ENCODE measurements at regions not wholly inside any gene's neighbourhood (a gene's known extent, or its start where the extent isn't known, plus 50 kb on each side); places are given as distances from the start of the nearest gene placed in this dataset.

DNA sequence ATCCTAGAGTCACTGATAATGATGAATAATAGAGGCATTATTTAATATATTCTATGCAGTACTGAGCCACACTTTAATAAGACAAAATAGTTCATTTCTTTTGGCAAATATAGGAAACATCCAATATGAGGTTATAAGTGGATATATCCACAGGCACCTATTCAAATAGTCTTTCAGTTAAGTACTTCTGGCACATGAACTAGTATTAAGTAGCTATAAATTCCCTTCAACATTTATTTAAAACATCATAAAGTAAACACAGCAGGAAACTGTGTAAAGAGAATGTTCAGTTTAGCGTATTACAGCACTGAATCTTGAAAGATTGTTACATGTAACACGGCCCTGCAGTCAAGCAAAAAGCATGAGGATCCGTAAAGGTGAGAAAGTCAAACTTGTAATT is 463.3 kb upstream of the KLF12 start:
- CTCF ChIA-PET = no interaction called here
- DNase-seq (ENCODE audit: low read depth, low spot score) (no peak), ATAC-seq (no peak), FAIRE-seq (no peak)
- no peaks in the 10 kb centered on the region for H3K79me2 ChIP-seq (ENCODE audit: control insufficient read depth, insufficient read depth, low read length)
- BruUV-seq (replicated peaks) = no TSS peak
- no peak overlapping the region for H3K27ac ChIP-seq (ENCODE audit: control insufficient read depth, insufficient read depth)
- SMC1A ChIA-PET (ENCODE audit: uncharacterized antibody, unreplicated experiment) = interaction anchor here (0.7 to 1.8 kb wide), 2 partner anchors 11 to 37 kb away, joined by 4 to 7 read pairs; no protein-coding TSS in a partner anchor
- H3K4me1 ChIP-seq (ENCODE audit: control insufficient read depth, insufficient read depth, low read length) = no peaks in the 10 kb centered on the region
- no peaks in the 10 kb centered on the region for H3K9me3 ChIP-seq (replicated peaks; ENCODE audit: control insufficient read depth, insufficient read depth, low read length)
- RAD21 ChIA-PET (ENCODE audit: unreplicated experiment) = no interaction called here
- in situ Hi-C loops (cut with MboI) = no loop called here
- WGBS (ENCODE audit: insufficient coverage, insufficient replicate concordance, low lambda C conversion rate, missing lambda C conversion rate) = 6% methylated on average over 3 of the region's 3 CpGs
- intact Hi-C loops (cut with micrococcal nuclease; ENCODE audit: unreplicated experiment) = no loop called here
- no peaks in the 10 kb centered on the region for H4K20me1 ChIP-seq (ENCODE audit: control insufficient read depth, insufficient read depth)
- H3K27me3 ChIP-seq (replicated peaks in 1 of 2; ENCODE audit: control insufficient read depth in 2 of 2, insufficient read depth in 2 of 2, low read length in 1 of 2) = no peaks in the 10 kb centered on the region
- no peak overlapping the region for H2AFZ ChIP-seq (ENCODE audit: control insufficient read depth, low read depth, low read length)
- no peak overlapping the region for H3K4me3 ChIP-seq
- H3K9ac ChIP-seq (ENCODE audit: control insufficient read depth, insufficient read depth, low read length) = no peak overlapping the region
- no peaks in the 10 kb centered on the region for H3K36me3 ChIP-seq (ENCODE audit: control insufficient read depth in 2 of 2, insufficient read depth in 2 of 2, low read length in 1 of 2)
- no peak overlapping the region for H3K4me2 ChIP-seq (ENCODE audit: control insufficient read depth, insufficient read depth)
- POLR2A ChIA-PET = no interaction called here
- no peak for TF ChIP-seq RBBP5 (conservative IDR thresholded peaks at IDR 0.05)
- TF ChIP-seq, protein P1, sequence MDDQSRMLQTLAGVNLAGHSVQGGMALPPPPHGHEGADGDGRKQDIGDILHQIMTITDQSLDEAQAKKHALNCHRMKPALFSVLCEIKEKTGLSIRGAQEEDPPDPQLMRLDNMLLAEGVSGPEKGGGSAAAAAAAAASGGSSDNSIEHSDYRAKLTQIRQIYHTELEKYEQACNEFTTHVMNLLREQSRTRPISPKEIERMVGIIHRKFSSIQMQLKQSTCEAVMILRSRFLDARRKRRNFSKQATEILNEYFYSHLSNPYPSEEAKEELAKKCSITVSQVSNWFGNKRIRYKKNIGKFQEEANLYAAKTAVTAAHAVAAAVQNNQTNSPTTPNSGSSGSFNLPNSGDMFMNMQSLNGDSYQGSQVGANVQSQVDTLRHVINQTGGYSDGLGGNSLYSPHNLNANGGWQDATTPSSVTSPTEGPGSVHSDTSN (IDR thresholded peaks at IDR 0.05; ENCODE audit: insufficient replicate concordance, low read depth, low read length) = no peak
- TF ChIP-seq ZNF622 (IDR thresholded peaks at IDR 0.05) = no peak
- no peak for TF ChIP-seq JUNB (IDR thresholded peaks at IDR 0.05)
- TF ChIP-seq, protein P2, sequence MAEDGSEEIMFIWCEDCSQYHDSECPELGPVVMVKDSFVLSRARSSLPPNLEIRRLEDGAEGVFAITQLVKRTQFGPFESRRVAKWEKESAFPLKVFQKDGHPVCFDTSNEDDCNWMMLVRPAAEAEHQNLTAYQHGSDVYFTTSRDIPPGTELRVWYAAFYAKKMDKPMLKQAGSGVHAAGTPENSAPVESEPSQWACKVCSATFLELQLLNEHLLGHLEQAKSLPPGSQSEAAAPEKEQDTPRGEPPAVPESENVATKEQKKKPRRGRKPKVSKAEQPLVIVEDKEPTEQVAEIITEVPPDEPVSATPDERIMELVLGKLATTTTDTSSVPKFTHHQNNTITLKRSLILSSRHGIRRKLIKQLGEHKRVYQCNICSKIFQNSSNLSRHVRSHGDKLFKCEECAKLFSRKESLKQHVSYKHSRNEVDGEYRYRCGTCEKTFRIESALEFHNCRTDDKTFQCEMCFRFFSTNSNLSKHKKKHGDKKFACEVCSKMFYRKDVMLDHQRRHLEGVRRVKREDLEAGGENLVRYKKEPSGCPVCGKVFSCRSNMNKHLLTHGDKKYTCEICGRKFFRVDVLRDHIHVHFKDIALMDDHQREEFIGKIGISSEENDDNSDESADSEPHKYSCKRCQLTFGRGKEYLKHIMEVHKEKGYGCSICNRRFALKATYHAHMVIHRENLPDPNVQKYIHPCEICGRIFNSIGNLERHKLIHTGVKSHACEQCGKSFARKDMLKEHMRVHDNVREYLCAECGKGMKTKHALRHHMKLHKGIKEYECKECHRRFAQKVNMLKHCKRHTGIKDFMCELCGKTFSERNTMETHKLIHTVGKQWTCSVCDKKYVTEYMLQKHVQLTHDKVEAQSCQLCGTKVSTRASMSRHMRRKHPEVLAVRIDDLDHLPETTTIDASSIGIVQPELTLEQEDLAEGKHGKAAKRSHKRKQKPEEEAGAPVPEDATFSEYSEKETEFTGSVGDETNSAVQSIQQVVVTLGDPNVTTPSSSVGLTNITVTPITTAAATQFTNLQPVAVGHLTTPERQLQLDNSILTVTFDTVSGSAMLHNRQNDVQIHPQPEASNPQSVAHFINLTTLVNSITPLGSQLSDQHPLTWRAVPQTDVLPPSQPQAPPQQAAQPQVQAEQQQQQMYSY (CRISPR knock-in tag; IDR thresholded peaks at IDR 0.05) = no peak
- TF ChIP-seq, protein P3, sequence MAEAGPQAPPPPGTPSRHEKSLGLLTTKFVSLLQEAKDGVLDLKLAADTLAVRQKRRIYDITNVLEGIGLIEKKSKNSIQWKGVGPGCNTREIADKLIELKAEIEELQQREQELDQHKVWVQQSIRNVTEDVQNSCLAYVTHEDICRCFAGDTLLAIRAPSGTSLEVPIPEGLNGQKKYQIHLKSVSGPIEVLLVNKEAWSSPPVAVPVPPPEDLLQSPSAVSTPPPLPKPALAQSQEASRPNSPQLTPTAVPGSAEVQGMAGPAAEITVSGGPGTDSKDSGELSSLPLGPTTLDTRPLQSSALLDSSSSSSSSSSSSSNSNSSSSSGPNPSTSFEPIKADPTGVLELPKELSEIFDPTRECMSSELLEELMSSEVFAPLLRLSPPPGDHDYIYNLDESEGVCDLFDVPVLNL (IDR thresholded peaks at IDR 0.05; ENCODE audit: low read depth, low read length) = no peak
- TF ChIP-seq SREBF1 (IDR thresholded peaks at IDR 0.05; ENCODE audit: low read length) = no peak
- no peak for TF ChIP-seq MEF2B (IDR thresholded peaks at IDR 0.05; ENCODE audit: partially characterized antibody, poor library complexity, severe bottlenecking)
- no peak for TF ChIP-seq SP1 (IDR thresholded peaks at IDR 0.05; ENCODE audit: low read depth, low read length)
- no peak for TF ChIP-seq BCL11A (IDR thresholded peaks at IDR 0.05; ENCODE audit: low read depth, low read length)
- TF ChIP-seq ZZZ3 (IDR thresholded peaks at IDR 0.05; ENCODE audit: control insufficient read depth, insufficient read length, low read depth) = no peak
- TF ChIP-seq, protein P4, sequence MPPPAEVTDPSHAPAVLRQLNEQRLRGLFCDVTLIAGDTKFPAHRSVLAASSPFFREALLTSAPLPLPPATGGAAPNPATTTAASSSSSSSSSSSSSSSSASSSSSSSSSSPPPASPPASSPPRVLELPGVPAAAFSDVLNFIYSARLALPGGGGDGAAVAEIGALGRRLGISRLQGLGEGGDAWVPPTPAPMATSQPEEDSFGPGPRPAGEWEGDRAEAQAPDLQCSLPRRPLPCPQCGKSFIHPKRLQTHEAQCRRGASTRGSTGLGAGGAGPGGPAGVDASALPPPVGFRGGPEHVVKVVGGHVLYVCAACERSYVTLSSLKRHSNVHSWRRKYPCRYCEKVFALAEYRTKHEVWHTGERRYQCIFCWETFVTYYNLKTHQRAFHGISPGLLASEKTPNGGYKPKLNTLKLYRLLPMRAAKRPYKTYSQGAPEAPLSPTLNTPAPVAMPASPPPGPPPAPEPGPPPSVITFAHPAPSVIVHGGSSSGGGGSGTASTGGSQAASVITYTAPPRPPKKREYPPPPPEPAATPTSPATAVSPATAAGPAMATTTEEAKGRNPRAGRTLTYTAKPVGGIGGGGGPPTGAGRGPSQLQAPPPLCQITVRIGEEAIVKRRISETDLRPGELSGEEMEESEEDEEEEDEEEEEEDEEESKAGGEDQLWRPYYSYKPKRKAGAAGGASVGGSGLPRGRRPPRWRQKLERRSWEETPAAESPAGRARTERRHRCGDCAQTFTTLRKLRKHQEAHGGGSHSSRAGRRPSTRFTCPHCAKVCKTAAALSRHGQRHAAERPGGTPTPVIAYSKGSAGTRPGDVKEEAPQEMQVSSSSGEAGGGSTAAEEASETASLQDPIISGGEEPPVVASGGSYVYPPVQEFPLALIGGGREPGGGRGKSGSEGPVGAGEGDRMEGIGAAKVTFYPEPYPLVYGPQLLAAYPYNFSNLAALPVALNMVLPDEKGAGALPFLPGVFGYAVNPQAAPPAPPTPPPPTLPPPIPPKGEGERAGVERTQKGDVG (CRISPR knock-in tag; IDR thresholded peaks at IDR 0.05) = no peak
- TF ChIP-seq NR2C2 (IDR thresholded peaks at IDR 0.05; ENCODE audit: borderline replicate concordance, control insufficient read depth, insufficient read length, low read depth) = no peak
